Keratinocyte (primary cell): ENCODE measurements at regions not wholly inside any gene's neighbourhood (a gene's known extent, or its start where the extent isn't known, plus 50 kb on each side); places are given as distances from the start of the nearest gene placed in this dataset.
A peak's percentile ranks its signal among the peaks of the same experiment; 100 is the strongest.

Experiments
- DNase-seq: peaks from one replicate; pipeline ENCODE4 v3.0.0-alpha.2; 2011; ENCODE audit warnings: low read depth, missing footprints, low spot score
- FAIRE-seq: peaks from 2 replicates; lab custom pipeline; 2011; peaks lifted over from hg19 to GRCh38; lab: Jason Lieb, UNC
- H2AFZ ChIP-seq: 2 replicates; pipeline ENCODE4 v1.6.0; 2012; ENCODE audit warnings: low read length, control low read depth, inconsistent platforms; ENCODE audit not compliant: control insufficient read depth
- H3K27ac ChIP-seq: 2 replicates; pipeline ENCODE4 v1.5.1; 2011; ENCODE audit warnings: low read length; ENCODE audit not compliant: control insufficient read depth, insufficient read depth
- H3K27me3 ChIP-seq: 3 replicates; pipeline ENCODE4 v1.6.0; 2011; ENCODE audit warnings: low read length; ENCODE audit not compliant: control insufficient read depth, insufficient read depth; ENCODE audit errors: extremely low read depth
- H3K36me3 ChIP-seq, 2 experiments: 2 replicates in 1 of 2; 3 replicates in 1 of 2; pipeline ENCODE4 v1.5.1; 2011; ENCODE audit warnings: low read length in 2 of 2, mild to moderate bottlenecking in 1 of 2; ENCODE audit not compliant: control insufficient read depth in 2 of 2, insufficient read depth in 2 of 2; ENCODE audit errors: extremely low read depth in 1 of 2
- H3K4me1 ChIP-seq: 3 replicates; pipeline ENCODE4 v1.5.1; 2011; ENCODE audit warnings: low read length; ENCODE audit not compliant: control insufficient read depth, insufficient read depth; ENCODE audit errors: extremely low read depth
- H3K4me2 ChIP-seq: 3 replicates; pipeline ENCODE4 v1.6.0; 2011; ENCODE audit warnings: low read depth, low read length; ENCODE audit not compliant: control insufficient read depth, insufficient read depth; ENCODE audit errors: extremely low read depth
- H3K4me3 ChIP-seq, 3 experiments: fragments of 200-600 bp in 1 of 3; sonication (generic) in 1 of 3; 2 replicates in 2 of 3; 3 replicates in 1 of 3; pipeline ENCODE4 v1.5.1; 2011 to 2016; ENCODE audit warnings: low read length in 3 of 3, mild to moderate bottlenecking in 3 of 3, control low read depth in 2 of 3, inconsistent platforms in 1 of 3, low read depth in 1 of 3, mixed read lengths in 1 of 3, mixed run types in 1 of 3, moderate library complexity in 1 of 3; ENCODE audit not compliant: control insufficient read depth in 2 of 3, insufficient read depth in 2 of 3; ENCODE audit errors: extremely low read depth in 1 of 3
- H3K79me2 ChIP-seq: 2 replicates; pipeline ENCODE4 v1.6.0; 2012; ENCODE audit warnings: low read length; ENCODE audit not compliant: control insufficient read depth, insufficient read depth
- H3K9ac ChIP-seq: 3 replicates; pipeline ENCODE4 v1.6.0; 2011; ENCODE audit warnings: low read length; ENCODE audit not compliant: control insufficient read depth, insufficient read depth; ENCODE audit errors: extremely low read depth
- H3K9me1 ChIP-seq: 3 replicates; pipeline ENCODE4 v1.6.0; 2011; ENCODE audit warnings: low read length; ENCODE audit not compliant: control insufficient read depth, insufficient read depth; ENCODE audit errors: extremely low read depth
- H3K9me3 ChIP-seq: 2 replicates; pipeline ENCODE4 v1.5.1; 2012; ENCODE audit warnings: low read depth, low read length; ENCODE audit not compliant: control insufficient read depth
- H4K20me1 ChIP-seq: 3 replicates; pipeline ENCODE4 v1.6.0; 2011; ENCODE audit warnings: low read length; ENCODE audit not compliant: control insufficient read depth, insufficient read depth; ENCODE audit errors: extremely low read depth
- CTCF ChIP-seq, 3 experiments: IDR thresholded peaks in 1 of 3; conservative IDR thresholded peaks in 1 of 3; optimal IDR thresholded peaks in 1 of 3; 2 replicates in 2 of 3; 3 replicates in 1 of 3; pipeline versions ENCODE3 to v1.5.1; 2011; ENCODE audit warnings: low read length in 3 of 3, mild to moderate bottlenecking in 3 of 3, moderate library complexity in 2 of 3, control low read depth in 1 of 3, inconsistent platforms in 1 of 3; ENCODE audit not compliant: insufficient read depth in 2 of 3; ENCODE audit errors: extremely low read depth in 1 of 3
- EZH2 ChIP-seq: IDR thresholded peaks from one replicate; pipeline ENCODE4 v1.6.1; 2012; ENCODE audit warnings: inconsistent platforms, mild to moderate bottlenecking, low read length, moderate library complexity
- dilution Hi-C: fragments of 300-500 bp; cut with MboI; formaldehyde crosslinking; loops from one replicate; pipeline ENCODE4 v1.7.0; 2020; ENCODE audit warnings: low sequenced_read_pairs; ENCODE audit not compliant: extremely low pct_ligation_motif_present

- dilution Hi-C loops, result no loop called here
- Histone ChIP-seq H3K9ac (no peak overlapping the region), H3K27ac (no peak overlapping the region), H3K36me3 (no peaks in the 10 kb centered on the region), H3K4me3 (no peak overlapping the region), H2AFZ (no peak overlapping the region), H3K27me3 (no peaks in the 10 kb centered on the region), H3K9me1 (no peaks in the 10 kb centered on the region), H3K4me2 (no peak overlapping the region), H3K4me1 (no peaks in the 10 kb centered on the region), H3K79me2 (no peaks in the 10 kb centered on the region), H3K9me3 (no peaks in the 10 kb centered on the region), H4K20me1 (no peaks in the 10 kb centered on the region)
- no peak for DNase-seq
- no peak for FAIRE-seq
- TF ChIP-seq CTCF (optimal IDR thresholded peaks at IDR 0.05 in 1 of 3, IDR thresholded peaks at IDR 0.05 in 1 of 3, conservative IDR thresholded peaks at IDR 0.05 in 1 of 3; ENCODE audit: extremely low read depth in 1 of 3, insufficient read depth in 2 of 3, low read length in 3 of 3) (no peak), EZH2 (no peak)
These were observed 539.3 kb upstream of the LMCD1 start for GRCh38 chr3:7962301-7962700.

GRCh38 chr3:7964899-7965298, 536.7 kb upstream of the LMCD1 start:
- Histone ChIP-seq H3K9me1 (no peaks in the 10 kb centered on the region), H3K9me3 (no peaks in the 10 kb centered on the region), H3K9ac (no peak overlapping the region), H3K4me2 (no peak overlapping the region), H3K27ac (no peak overlapping the region), H3K4me3 (no peak overlapping the region), H3K36me3 (no peaks in the 10 kb centered on the region), H3K4me1 (no peaks in the 10 kb centered on the region), H4K20me1 (no peaks in the 10 kb centered on the region), H3K27me3 (no peaks in the 10 kb centered on the region), H3K79me2 (no peaks in the 10 kb centered on the region), H2AFZ (no peak overlapping the region)
- TF ChIP-seq CTCF (optimal IDR thresholded peaks at IDR 0.05 in 1 of 3, IDR thresholded peaks at IDR 0.05 in 1 of 3, conservative IDR thresholded peaks at IDR 0.05 in 1 of 3; ENCODE audit: extremely low read depth in 1 of 3, insufficient read depth in 2 of 3, low read length in 3 of 3), result peak; percentile 24 to 53 (median 45)
- TF ChIP-seq EZH2, result no peak
- FAIRE-seq (no peak), DNase-seq (no peak)
- dilution Hi-C loops, result no loop called here
